SK-N-MC (cell line): ENCODE measurements at regions not wholly inside any gene's neighbourhood (a gene's known extent, or its start where the extent isn't known, plus 50 kb on each side); places are given as distances from the start of the nearest gene placed in this dataset.

Experiments used
- EZH2 ChIP-seq: fragments of 200-600 bp; sonication (generic); IDR thresholded peaks from one replicate; pipeline ENCODE4 v1.6.1; 2017; ENCODE audit warnings: antibody characterized with exemption
- POLR2AphosphoS5 ChIP-seq: IDR thresholded peaks from 2 replicates; pipeline ENCODE4 v1.6.1; 2012; ENCODE audit warnings: mild to moderate bottlenecking, low read depth, low read length, borderline replicate concordance

DNA sequence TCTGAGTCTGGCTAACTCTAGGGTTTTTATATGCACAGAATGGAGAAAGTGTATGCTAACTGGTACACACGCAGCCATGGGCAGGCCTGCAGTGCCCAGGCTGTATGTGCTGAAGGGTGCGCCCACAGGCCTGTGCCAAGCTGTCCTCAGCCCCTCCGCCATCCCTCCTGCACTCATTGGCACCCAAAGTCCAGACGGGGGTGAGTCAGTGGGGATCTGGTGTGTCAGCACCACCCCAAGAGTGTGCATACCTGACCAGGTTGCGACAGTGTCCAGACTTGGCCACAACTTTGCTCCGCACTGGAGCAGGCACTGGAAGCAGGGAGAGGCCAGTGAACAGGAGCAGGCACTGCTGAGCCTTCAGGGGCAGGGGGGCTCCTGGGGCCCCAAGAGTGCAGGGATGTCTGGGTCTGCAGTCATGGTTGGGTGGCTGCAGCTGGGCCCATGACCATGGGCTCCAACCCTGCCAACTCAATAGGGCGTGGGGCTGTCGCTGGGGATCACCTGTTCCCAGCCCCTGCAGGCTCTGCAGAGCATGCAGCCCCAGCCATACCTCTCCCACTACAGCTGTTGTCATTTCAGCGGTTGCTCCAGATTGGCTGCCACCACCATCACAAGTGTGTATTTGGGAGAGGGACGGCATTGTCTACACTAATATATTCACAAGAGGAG, 717.8 kb downstream of the EPHA7 start:
- no peak for TF ChIP-seq POLR2AphosphoS5
- no peak for TF ChIP-seq EZH2
